ENCODE measurements at regions not wholly inside any gene's neighbourhood (a gene's known extent, or its start where the extent isn't known, plus 50 kb on each side); places are given as distances from the start of the nearest gene placed in this dataset.
"Not testable (repeated sequence)": the region's sequence is repeated elsewhere in the genome, so short reads cannot be mapped to it uniquely, and the experiment has no call there.

DNA sequence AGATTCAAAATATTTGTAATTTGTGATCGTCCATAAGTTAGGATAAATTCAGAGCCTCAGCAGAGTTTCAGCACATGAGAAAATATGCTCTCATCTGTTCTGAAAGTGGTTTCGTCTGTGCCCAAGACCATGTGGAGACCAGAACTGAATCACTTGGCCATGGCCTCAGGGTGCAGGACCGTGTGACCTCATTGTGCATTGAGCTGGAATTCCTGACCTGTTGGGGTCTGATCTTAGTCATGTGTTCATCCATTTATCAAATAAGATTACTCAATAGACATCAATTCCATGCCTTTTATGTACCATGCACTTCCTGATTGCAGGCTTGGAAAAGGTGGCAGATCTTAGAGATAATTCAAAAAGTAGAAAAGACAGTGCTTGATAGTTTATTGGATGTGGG lies 680.5 kb downstream of the QKI start:
- no peak for DNase-seq

GRCh38 chr6:164087870-164088269 lies 673.4 kb downstream of the QKI start:
- DNase-seq = no peak

DNA sequence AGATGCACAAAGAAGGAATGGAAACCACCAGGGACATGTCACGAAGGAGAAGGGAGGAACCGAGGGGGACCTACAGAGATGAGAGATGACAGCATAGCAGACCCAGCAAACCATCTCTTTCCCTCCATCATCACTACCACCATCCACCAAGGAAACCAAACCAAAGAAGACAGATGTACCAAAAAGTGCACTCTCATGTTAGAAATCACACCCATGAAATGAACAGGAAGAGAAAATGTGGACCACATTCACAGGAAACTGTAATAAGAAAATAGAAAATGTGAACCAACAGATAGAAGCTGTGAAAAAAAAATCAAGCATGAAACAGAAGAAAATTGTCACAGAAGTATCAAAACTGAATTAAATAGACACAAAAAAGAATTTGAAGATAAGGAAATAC lies 672.7 kb downstream of the QKI start:
- no peak for DNase-seq

GRCh38 chr6:164086076-164086887 lies 671.8 kb downstream of the QKI start:
- no peak for DNase-seq

DNA sequence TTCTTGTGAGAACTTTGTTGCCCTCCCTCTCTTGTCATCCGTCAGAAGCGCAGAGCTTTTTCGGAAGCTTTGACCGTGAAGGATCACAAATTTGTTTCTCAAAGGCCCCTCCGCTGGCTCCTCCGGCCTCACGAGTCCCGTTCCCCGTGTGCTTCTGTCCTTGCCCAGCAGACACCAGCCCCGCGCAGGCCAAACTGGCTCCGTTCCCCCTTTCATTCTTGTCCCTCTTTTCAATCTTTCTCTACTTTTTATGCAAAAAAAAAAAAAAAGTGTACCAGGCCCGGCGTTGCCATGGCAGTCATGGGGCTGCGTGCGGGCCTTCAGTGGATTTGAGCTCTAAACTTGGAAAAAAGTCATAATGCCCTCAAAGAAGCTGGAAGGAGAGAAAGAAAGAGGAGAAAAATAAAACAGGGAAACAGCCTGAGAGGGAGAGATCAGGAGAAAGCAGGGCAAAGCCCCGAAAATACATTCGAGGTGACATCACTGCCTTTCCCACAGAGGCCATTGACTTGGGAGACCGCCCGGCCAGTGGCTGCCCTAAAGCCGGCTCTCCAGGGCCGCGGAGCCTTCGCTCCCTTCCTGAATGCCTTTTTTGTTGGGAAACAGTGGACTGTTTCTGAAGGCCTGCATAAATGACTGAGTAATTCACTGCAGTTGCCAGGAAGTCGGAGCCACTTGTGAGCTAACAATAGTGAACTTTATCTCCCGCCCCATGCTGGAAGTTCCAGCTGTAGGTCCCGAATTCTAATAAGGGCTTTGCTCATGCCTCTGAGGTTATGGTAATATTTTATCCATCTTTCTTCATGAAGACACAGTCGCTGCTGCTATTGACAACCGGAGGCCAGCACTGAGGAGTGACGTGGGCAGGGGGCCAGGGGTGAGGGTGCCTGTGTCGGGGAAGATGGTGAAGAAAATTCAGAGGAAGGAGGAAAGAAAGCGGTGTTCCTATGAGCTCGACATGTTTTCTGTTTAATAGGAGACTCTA lies 670.9 kb downstream of the QKI start:
- no peak for DNase-seq

DNA sequence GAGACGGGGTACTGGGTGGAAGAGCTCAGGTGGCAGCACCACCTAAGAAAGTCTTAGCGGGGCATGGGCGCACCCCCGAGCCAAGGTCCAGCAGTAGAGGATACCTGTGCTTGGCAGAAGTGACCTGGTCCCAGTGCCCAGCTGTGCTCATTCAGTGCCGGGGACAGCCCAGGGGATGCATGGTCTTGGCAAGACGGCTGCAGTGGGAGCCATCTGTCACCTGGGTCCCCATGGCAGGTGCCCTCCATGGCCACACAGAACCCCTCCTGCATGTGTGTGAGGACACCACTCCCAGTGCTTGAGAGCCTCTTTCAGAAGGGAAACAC lies 664.7 kb downstream of the QKI start:
- DNase-seq = no peak

- no peak for DNase-seq
Measured at GRCh38 chr6:164078532-164079274, 664.2 kb downstream of the QKI start.

GRCh38 chr6:164076818-164077532 lies 662.5 kb downstream of the QKI start:
- DNase-seq = not testable (repeated sequence)

DNA sequence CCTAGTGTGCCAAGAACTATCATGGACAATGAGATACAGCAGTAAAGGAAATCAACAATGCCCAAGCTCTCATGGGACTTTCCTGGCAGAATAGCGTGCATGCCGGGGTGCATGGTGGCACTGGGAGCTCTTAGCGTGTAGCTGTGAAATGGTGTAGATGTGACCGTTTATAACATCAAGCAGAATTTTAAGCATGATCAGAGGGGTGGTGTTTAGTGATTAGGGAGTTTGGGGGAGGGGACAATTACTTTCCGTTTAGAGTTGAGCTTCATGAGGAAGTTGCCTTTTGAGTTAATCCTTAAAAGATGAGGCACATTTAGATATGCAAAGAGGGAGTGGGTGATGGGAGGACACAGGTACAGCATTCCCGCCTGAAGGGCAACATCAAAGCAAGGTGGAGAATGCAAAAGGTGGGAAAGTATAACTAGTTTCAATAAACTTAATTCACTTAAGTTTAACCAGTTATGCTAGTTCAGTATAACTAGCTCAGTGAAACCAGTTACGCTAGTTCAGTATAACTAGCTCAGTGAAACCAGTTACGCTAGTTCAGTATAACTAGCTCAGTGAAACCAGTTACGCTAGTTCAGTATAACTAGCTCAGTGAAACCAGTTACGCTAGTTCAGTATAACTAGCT lies 661.6 kb downstream of the QKI start:
- DNase-seq = no peak

GRCh38 chr6:164072240-164072666 lies 657.7 kb downstream of the QKI start:
- no peak for DNase-seq

- DNase-seq = no peak
Measured at GRCh38 chr6:164069350-164069990, 655.0 kb downstream of the QKI start.

DNA sequence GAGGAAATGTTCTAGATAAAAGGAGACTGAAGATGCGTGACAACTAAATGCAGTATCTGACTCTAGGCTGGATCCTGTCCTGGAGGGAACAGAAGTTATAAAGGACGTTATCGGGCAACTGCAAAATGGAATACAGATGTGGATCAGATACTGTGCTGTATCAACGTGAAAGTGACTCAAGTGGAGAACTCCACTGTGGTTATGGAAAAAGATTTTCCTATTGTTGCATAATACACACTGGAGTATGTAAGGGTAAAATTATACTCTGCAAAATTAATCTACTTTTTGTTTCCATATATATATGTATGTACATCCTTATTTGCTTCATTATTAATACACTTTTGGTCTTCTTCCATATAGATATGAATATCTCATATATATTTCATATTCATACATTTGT lies 654.0 kb downstream of the QKI start:
- DNase-seq = no peak

GRCh38 chr6:164066766-164067165 lies 652.2 kb downstream of the QKI start:
- no peak for DNase-seq

DNA sequence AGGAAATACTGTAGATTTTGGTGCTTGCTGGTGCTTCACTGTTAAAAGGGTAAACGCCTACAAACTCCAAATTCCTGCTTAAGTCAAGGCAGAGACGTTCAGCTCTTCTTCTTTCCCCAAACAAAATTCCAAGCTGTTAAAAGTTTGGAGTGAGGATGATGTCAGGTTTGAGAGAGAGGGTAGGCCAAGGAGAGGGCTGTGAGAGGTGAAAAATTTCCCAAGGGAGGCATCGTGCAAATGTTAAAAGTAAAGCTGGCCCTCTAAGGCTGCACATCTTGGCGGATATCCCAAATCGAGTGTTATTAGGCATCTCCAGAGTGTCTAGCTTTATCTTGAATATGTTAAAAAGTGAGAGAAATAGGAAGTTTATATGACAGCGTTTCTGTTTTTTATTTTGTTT lies 651.8 kb downstream of the QKI start:
- DNase-seq = no peak

GRCh38 chr6:164063346-164063745 lies 648.8 kb downstream of the QKI start:
- DNase-seq = no peak

DNA sequence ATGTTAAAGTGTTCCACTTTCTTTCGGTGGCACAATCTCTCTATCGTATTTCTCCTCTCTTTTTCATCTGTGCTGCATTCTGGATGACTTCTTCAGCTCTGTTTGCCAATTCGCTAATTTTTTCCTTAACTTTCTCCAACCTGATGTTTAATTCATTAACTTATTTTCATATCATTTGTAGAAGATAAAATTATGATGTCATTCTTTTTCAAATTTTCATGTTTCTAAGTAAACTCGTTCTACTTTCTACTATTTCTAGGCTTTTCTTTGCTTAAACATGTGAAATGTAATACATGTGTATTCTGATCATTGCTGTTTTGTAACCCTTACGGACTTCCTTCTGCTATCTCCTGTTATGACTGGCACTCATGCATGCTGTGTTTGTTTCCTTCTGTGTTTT lies 648.4 kb downstream of the QKI start:
- DNase-seq = no peak

DNA sequence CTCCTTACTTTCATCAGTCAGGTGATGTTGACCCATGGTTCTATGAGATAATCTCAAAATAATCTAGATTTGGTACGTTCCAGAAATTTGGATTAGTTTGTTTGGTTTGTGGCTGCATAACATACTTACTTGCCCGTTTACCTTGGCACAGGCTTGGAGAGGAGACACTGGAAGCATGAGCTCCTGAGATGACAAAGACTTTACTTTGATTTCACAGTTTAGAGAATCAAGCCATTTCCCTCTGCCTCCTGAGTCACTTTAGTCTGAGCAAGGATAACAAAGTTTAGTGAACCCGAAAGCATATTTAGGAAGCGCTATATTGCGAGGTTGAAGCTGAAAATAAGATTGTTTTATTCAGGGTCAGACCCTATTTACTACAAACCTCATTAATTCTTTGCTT lies 643.4 kb downstream of the QKI start:
- DNase-seq = no peak

- no peak for DNase-seq
Measured at GRCh38 chr6:164051427-164051826, 636.9 kb downstream of the QKI start.

GRCh38 chr6:164049517-164049988 lies 635.0 kb downstream of the QKI start:
- no peak for DNase-seq

GRCh38 chr6:164048840-164049516 lies 634.5 kb downstream of the QKI start:
- DNase-seq = no peak

DNA sequence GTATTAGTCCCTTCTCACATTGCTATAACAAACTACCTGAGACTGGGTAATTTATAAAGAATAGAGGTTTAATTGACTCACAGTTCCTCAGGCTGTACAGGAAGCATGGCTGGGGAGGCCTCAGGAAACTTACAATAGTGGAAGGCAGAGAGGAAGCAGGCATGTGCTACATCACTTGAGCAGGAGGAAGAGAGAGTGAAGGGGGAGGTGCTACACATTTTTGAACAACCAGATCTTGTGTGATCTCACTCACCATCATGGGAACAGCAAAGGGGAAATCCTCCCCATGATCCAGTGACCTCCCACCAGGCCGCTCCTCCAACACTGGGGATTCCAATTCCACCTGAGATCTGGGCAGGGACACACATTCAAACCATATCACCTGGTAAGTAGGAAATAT lies 630.6 kb downstream of the QKI start:
- no peak for DNase-seq

Measured in NCI-H2081 (cell line).